GM21723 (cell line): ENCODE measurements at regions not wholly inside any gene's neighbourhood (a gene's known extent, or its start where the extent isn't known, plus 50 kb on each side); places are given as distances from the start of the nearest gene placed in this dataset.

Experiments used
- ATAC-seq: cut with Tn5 transposase; IDR thresholded peaks from one replicate; pipeline ENCODE4 v1.9.1; 2021; ENCODE audit warnings: mild to moderate bottlenecking, moderate library complexity; ENCODE audit not compliant: unreplicated experiment

GRCh38 chr2:146868051-146868450 is 976.8 kb upstream of the ACVR2A start:
- ATAC-seq, result no peak

GRCh38 chr2:146867477-146867986 is 977.3 kb upstream of the ACVR2A start:
- ATAC-seq, result no peak

DNA sequence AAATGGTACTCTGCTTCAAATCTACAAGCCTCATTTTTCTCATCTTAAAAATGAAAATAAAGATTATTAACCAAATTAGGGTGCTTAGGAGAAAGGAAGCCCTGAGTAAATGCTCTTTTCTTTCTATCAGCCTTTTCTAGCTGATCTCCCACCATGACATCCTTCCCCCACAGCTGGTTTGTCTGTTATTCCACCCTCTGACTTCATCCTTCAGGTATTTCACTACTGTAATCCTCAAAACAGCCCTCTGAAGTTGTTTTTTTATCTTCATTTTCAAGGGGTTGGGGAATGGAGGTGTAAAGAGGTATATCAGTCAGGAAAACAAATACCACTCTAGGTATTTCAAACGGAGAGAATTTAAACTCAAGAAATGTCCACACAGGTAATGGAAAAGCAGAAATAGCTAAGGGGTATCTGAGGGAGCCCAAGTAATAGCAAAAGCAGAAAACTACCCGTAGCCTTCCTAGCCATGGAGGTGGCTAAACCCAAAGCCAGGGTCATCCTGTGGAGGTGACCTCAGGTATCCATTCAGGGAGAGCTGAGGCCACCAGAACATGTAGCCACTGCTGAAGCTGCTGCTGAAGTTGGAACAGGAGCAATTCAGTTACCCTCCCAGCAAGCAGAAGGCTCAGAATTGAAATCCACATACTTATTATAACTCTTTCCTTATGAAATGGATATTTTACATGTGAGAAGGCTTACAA is 990.9 kb upstream of the ACVR2A start:
- ATAC-seq, result no peak

DNA sequence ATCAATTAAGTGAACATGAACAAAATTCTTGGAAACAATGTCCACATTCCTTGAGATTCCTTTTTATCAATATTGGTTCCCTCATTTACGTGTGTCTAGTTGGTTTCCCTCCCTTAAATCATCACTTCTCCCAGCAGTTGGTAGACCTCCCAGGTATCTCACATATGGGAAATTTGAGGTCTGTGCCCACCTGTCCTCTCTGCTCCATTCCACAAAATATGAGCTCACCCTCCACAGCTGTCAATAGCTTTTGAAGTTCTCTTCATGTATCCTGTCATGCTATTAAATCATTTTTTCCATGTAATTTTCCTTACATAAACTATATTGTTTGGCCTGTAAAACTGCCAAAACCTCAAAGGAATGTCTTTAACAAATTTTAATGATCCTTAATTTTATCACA is 992.2 kb upstream of the ACVR2A start:
- ATAC-seq, result no peak

- no peak for ATAC-seq
These were observed 994.1 kb upstream of the ACVR2A start for GRCh38 chr2:146850746-146851145.

GRCh38 chr2:146847846-146848245 is 997.0 kb upstream of the ACVR2A start:
- no peak for ATAC-seq

DNA sequence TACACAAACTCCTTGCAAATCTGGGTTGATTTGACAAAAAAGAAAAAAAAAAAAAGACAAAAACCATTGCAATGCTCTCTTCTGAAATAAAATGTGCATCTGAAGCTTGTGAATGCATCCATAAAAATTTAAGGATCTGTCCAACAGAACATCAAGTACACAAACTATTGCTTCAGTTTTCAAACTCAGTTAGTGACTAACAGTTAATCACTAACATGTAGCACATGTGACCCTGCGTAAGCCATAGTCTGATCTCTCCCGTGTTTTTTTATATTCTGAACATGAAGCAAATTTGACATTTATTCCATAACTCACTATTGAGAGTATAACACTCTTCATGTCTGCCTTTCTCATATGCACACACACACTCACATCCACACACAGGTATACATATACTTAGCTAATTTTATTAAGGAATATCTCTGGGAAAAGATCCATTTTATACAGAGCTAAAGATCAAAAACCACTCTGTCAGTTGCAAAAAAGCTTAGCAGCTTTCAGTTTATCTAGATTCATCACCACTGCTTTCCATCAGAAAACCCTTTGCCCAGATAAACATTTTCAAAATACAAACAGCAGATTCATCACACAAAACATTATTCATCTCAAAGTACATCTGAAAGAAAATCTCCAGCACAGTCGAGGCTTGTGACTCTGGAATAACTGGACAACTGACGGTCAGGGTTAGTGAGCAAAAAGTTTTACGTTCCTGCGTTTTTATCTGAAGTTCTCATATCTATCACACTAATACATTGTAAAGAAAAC is 1000.4 kb upstream of the ACVR2A start:
- no peak for ATAC-seq

- ATAC-seq, result no peak
These were observed 1007.0 kb upstream of the ACVR2A start for GRCh38 chr2:146837857-146838256.

- no peak for ATAC-seq
These were observed 1018.4 kb upstream of the ACVR2A start for GRCh38 chr2:146826388-146826787.

GRCh38 chr2:146821836-146822316 is 1023.0 kb upstream of the ACVR2A start:
- no peak for ATAC-seq

DNA sequence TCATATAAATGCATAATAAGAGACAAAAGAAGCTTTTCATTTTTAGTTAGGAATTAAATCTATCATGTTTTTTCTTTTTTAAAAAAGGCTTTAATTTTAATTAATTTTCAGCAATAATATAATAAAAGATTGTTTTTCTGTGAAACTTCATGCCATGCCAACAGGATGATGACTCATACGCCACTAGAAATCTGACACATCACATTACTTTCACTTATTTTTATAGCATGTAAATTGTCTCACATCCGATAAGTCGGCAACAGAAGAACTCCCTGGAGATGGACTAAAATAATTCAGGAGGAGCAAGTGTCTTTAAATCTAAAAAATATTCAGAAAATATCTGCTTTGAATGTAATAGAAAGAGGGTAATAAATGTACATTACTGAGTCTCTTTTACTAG is 1024.2 kb upstream of the ACVR2A start:
- ATAC-seq, result no peak

DNA sequence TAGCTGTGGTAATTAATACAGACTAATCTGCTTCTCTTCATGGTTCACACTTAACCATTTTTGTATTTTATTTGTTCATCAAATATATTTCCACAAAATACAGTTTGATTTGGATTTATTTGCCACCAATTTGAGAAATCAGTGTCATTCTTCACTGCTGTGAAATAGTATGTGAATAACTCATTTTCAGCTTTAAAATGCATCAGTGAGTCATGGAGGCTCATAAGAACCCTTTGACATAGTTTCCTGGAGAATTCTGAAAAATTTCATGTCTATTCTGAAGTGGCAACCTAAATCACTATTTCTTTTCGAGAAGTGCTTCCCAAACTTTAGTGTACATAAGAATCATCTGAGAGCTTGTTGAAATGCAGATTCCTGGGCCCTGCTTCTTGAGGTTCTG is 1026.7 kb upstream of the ACVR2A start:
- no peak for ATAC-seq

DNA sequence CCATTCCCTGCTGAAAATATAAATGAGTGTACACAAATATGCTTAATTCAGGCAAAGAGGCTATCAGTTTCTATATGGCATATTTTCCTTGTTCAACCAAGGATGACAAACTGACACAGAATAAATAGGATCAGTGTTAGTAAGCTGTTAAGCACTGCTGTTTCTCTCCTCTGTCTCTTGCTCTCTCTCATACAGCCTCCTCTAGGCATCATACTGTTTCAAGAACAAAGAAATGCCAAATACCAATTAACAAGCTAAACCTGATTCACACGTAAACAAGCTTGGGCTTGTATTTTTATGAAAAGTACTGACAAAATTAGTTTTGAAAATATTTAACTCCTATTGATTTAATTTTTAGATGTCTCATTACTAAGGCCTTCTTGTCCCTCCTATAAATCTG is 1027.2 kb upstream of the ACVR2A start:
- no peak for ATAC-seq

GRCh38 chr2:146814971-146815370 is 1029.9 kb upstream of the ACVR2A start:
- ATAC-seq, result no peak

- no peak for ATAC-seq
These were observed 1037.2 kb upstream of the ACVR2A start for GRCh38 chr2:146807568-146808168.

- ATAC-seq, result no peak
These were observed 1038.3 kb upstream of the ACVR2A start for GRCh38 chr2:146806364-146807005.

DNA sequence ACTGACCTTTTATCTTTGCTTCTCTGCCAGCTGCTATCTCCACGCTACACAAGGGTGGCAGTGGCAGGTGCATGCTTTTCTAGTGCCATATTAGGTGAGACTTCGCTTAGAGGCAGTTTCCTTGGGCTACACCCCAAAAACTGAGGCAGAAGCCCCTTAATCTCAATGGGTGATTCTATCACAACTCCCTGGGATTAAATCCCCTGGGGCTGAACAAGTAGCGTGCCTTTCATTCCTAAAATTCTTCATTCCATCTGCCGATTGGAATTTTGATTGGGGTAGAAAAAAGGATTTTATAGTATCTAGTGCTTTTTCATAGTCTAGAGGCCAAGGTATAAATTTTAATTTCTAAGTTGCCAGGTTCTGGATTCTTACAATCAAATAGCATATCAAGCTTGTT is 1040.5 kb upstream of the ACVR2A start:
- ATAC-seq, result no peak

- no peak for ATAC-seq
These were observed 1042.9 kb upstream of the ACVR2A start for GRCh38 chr2:146801886-146802285.

DNA sequence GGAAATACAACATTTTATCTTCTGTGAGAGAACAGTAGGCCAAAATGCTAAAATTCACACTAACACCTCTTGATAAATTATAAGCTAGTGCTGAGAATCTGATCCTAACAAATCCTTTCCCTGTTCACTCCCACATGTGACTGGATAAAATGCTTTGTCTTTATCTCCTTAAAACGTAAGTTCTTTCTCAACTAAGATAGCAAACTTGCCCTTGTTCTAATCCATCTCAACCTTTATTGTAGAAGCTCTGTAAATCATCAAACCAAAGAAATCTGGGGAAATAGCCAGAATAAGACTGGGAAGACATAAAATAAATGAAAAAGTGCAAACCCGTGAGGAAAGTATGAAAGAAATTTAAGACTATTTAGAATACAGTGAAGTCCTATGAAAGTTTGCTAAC is 1058.4 kb upstream of the ACVR2A start:
- no peak for ATAC-seq

DNA sequence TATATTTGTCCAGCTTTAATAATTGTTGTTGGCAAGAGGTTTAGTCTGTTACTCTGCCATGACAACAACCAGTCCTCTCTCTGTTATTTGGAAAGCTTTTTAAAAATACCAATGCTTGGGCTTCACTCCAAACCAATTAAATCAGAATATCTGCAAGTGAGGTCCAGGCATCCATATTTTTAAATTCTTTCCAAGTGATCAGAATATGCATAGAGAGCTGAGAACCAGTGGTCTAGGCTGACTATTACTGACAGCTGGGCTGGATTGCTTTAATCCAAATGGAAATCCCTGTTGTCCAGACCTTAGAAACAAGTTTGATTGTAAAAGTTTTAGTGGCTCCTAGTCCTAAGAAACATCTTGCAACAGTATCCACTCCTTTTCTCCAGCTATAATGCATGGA is 1059.7 kb upstream of the ACVR2A start:
- no peak for ATAC-seq

DNA sequence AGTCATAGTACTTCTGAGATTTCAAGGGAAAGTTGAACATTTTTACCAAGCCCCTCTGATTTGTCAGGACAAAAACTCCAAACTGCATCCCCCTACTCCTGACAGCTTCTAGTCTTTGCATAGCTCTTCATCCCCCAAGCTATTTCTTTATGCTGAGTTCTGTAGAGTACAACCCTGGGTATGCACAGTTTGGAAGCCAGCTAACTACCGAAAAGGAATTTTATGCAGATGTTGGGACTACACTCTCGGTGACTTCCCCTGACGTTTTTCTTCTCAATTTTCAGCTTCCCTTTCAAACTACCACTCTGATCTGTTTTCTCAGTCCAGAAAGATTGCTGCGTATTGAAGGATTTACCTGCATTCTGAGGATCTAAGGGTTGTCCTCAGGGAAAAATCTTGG is 1060.2 kb upstream of the ACVR2A start:
- ATAC-seq, result no peak
